OCI-LY7 (cell line): ENCODE measurements at regions not wholly inside any gene's neighbourhood (a gene's known extent, or its start where the extent isn't known, plus 50 kb on each side); places are given as distances from the start of the nearest gene placed in this dataset.

Experiments
- BruUV-seq: library from RNA; stranded (reverse); fragments of 400-500 nt; replicated peaks from 2 replicates; lab custom pipeline; 2021; lab: Mats Ljungman, UMichigan
- CTCF ChIA-PET: fragments of 300-600 bp; sonication (Branson Sonifier 250); formaldehyde crosslinking; loops from one replicate; lab custom pipeline; 2022; ENCODE audit warnings: antibody characterized with exemption; ENCODE audit not compliant: unreplicated experiment; lab: Charles Lee
- POLR2A ChIA-PET: fragments of 300-600 bp; sonication (Branson Sonifier 250); formaldehyde crosslinking; loops from one replicate; lab custom pipeline; 2022; ENCODE audit warnings: antibody characterized with exemption; lab: Charles Lee
- DNase-seq: peaks from one replicate; pipeline ENCODE4 v3.0.0-alpha.2; 2015; ENCODE audit warnings: low spot score
- H2AFZ ChIP-seq: fragments of 200-600 bp; sonication (generic), shearing (Covaris generic); 2 replicates; pipeline ENCODE4 v1.6.1; 2014; ENCODE audit warnings: mild to moderate bottlenecking, antibody characterized with exemption, low read length, moderate library complexity
- H3K27ac ChIP-seq: fragments of 200-600 bp; sonication (generic); 2 replicates; pipeline ENCODE4 v1.5.1; 2014; ENCODE audit warnings: mixed run types, low read depth, mild to moderate bottlenecking, moderate library complexity, low read length, inconsistent platforms; ENCODE audit not compliant: poor library complexity, severe bottlenecking
- H3K36me3 ChIP-seq: fragments of 200-600 bp; sonication (generic); 2 replicates; pipeline ENCODE4 v1.6.1; 2014; ENCODE audit warnings: mild to moderate bottlenecking, antibody characterized with exemption, low read length, moderate library complexity, mixed read lengths; ENCODE audit not compliant: insufficient read depth
- H3K4me1 ChIP-seq: fragments of 200-600 bp; sonication (generic); 2 replicates; pipeline ENCODE4 v1.5.1; 2014; ENCODE audit warnings: mild to moderate bottlenecking, low read length; ENCODE audit not compliant: insufficient read depth, poor library complexity, severe bottlenecking
- H3K4me2 ChIP-seq: fragments of 200-600 bp; sonication (generic); 2 replicates; pipeline ENCODE4 v1.6.1; 2014; ENCODE audit warnings: mild to moderate bottlenecking, low read length
- H3K4me3 ChIP-seq: fragments of 200-600 bp; sonication (generic); 2 replicates; pipeline ENCODE4 v1.5.1; 2014; ENCODE audit warnings: mild to moderate bottlenecking, low read depth, low read length; ENCODE audit not compliant: poor library complexity, severe bottlenecking
- H3K79me2 ChIP-seq: fragments of 200-600 bp; sonication (generic); 2 replicates; pipeline ENCODE4 v1.6.1; 2016; ENCODE audit warnings: low read depth, mild to moderate bottlenecking, low read length, moderate library complexity, mixed read lengths; ENCODE audit not compliant: insufficient read depth
- H3K9me2 ChIP-seq: fragments of 200-600 bp; sonication (generic); 2 replicates; pipeline ENCODE4 v1.6.1; 2016; ENCODE audit warnings: mild to moderate bottlenecking, low read length, mixed read lengths; ENCODE audit not compliant: insufficient read depth
- H3K9me3 ChIP-seq: fragments of 200-600 bp; sonication (generic); 2 replicates; pipeline ENCODE4 v1.6.1; 2014; ENCODE audit warnings: mild to moderate bottlenecking, mixed run types, low read length, mixed read lengths
- H4K20me1 ChIP-seq: fragments of 200-600 bp; sonication (generic); 2 replicates; pipeline ENCODE4 v1.6.1; 2014; ENCODE audit warnings: mild to moderate bottlenecking, antibody characterized with exemption, low read length, moderate library complexity, mixed read lengths; ENCODE audit not compliant: insufficient read depth
- CTCF ChIP-seq: fragments of 200-600 bp; sonication (generic); conservative IDR thresholded peaks from 2 replicates; pipeline ENCODE4 v1.5.1; 2014; ENCODE audit warnings: mild to moderate bottlenecking, antibody characterized with exemption, low read length, moderate library complexity, mixed read lengths
- EZH2phosphoT487 ChIP-seq: fragments of 200-600 bp; sonication (generic); IDR thresholded peaks from 2 replicates; pipeline ENCODE4 v1.6.1; 2018; ENCODE audit warnings: low read depth, borderline replicate concordance, mild to moderate bottlenecking, mixed run types, antibody characterized with exemption, low read length, moderate library complexity, mixed read lengths
- intact Hi-C: fragments of 100-400 bp; cut with micrococcal nuclease; formaldehyde crosslinking; loops from one replicate; pipeline ENCODE4 v1.10.0; 2022; ENCODE audit not compliant: unreplicated experiment

- intact Hi-C loops: no loop called here
- Histone ChIP-seq H4K20me1 (no peaks in the 10 kb centered on the region), H3K4me3 (no peak overlapping the region), H3K27ac (no peak overlapping the region), H3K79me2 (no peaks in the 10 kb centered on the region), H3K36me3 (no peaks in the 10 kb centered on the region), H3K9me2 (no peaks in the 10 kb centered on the region), H3K9me3 (no peaks in the 10 kb centered on the region), H3K4me1 (no peaks in the 10 kb centered on the region), H3K4me2 (no peak overlapping the region), H2AFZ (no peak overlapping the region)
- ChIA-PET POLR2A (no interaction called here), CTCF (no interaction called here)
- BruUV-seq: no TSS peak
- TF ChIP-seq EZH2phosphoT487 (no peak), CTCF (no peak)
- DNase-seq: no peak
Measured at GRCh38 chr5:5968981-5969380, 409.4 kb downstream of the MED10 start.

- Histone ChIP-seq H2AFZ (no peak overlapping the region), H3K9me3 (no peaks in the 10 kb centered on the region), H3K9me2 (no peaks in the 10 kb centered on the region), H3K79me2 (no peaks in the 10 kb centered on the region), H3K4me3 (no peak overlapping the region), H3K4me2 (no peak overlapping the region), H3K36me3 (no peaks in the 10 kb centered on the region), H3K27ac (no peak overlapping the region), H3K4me1 (no peaks in the 10 kb centered on the region), H4K20me1 (no peaks in the 10 kb centered on the region)
- BruUV-seq: no TSS peak
- TF ChIP-seq CTCF (no peak), EZH2phosphoT487 (no peak)
- ChIA-PET CTCF (no interaction called here), POLR2A (no interaction called here)
- intact Hi-C loops: no loop called here
- no peak for DNase-seq
Measured at GRCh38 chr5:5967944-5968343, 410.4 kb downstream of the MED10 start.

- Histone ChIP-seq H3K4me1 (no peaks in the 10 kb centered on the region), H3K9me2 (no peaks in the 10 kb centered on the region), H3K4me2 (no peak overlapping the region), H3K9me3 (no peaks in the 10 kb centered on the region), H3K4me3 (no peak overlapping the region), H3K36me3 (no peaks in the 10 kb centered on the region), H4K20me1 (no peaks in the 10 kb centered on the region), H2AFZ (no peak overlapping the region), H3K79me2 (no peaks in the 10 kb centered on the region), H3K27ac (no peak overlapping the region)
- CTCF ChIA-PET: no interaction called here
- POLR2A ChIA-PET: no interaction called here
- intact Hi-C loops: no loop called here
- no peak for TF ChIP-seq EZH2phosphoT487
- no peak for TF ChIP-seq CTCF
- no TSS peak for BruUV-seq
- DNase-seq: no peak
Measured at GRCh38 chr5:5967373-5967772, 411.0 kb downstream of the MED10 start.
